Motor neuron (in vitro differentiated cells): ENCODE measurements at regions not wholly inside any gene's neighbourhood (a gene's known extent, or its start where the extent isn't known, plus 50 kb on each side); places are given as distances from the start of the nearest gene placed in this dataset.
A peak's percentile ranks its signal among the peaks of the same experiment; 100 is the strongest.

ENCODE experiments used
- ATAC-seq, 8 experiments: fragments of 200-7000 bp; cut with Tn5 transposase; replicated peaks in 6 of 8; 2 replicates each; pipeline ENCODE4 v1.8.0; 2021; ENCODE audit warnings: mild to moderate bottlenecking in 8 of 8, moderate library complexity in 8 of 8
- H3K27ac ChIP-seq, 2 donors: fragments of 250-450 bp; sonication (Bioruptor Pico); 2 replicates each; pipeline ENCODE4 v1.9.0; 2021; ENCODE audit warnings: antibody characterized with exemption in 2 of 2, mild to moderate bottlenecking in 2 of 2, moderate library complexity in 1 of 2
- H3K4me1 ChIP-seq, 2 donors: fragments of 250-450 bp; sonication (Bioruptor Pico); replicated peaks in 1 of 2; 2 replicates each; pipeline ENCODE4 v1.6.1; 2021; ENCODE audit warnings: antibody characterized with exemption in 2 of 2, mild to moderate bottlenecking in 2 of 2, moderate library complexity in 1 of 2
- H3K4me3 ChIP-seq, 5 donors: fragments of 250-450 bp; sonication (Bioruptor Pico); 2 replicates each; pipeline ENCODE4 v1.9.0; 2021; ENCODE audit warnings: antibody characterized with exemption in 5 of 5, mild to moderate bottlenecking in 5 of 5, moderate library complexity in 4 of 5
- WGBS, 10 experiments: fragments of 450-650 bp; shearing (Covaris generic); methylation state at CpG; one replicate each; pipeline ENCODE4 v1.0.0; 2022; 5-methylcytosine and 5-hydroxymethylcytosine counted together
- in situ Hi-C, 9 experiments: fragments of 400-800 bp; cut with MboI; loops; one replicate each; pipeline ENCODE4 v1.15.0; 2021; ENCODE audit warnings: low sequenced_read_pairs in 9 of 9, low pct_unique_long_range_greater_than_20kb in 2 of 9; ENCODE audit not compliant: unreplicated experiment in 9 of 9

- Histone ChIP-seq H3K4me3 (no peak overlapping the region), H3K4me1 (no peaks in the 10 kb centered on the region), H3K27ac (no peak overlapping the region)
- in situ Hi-C loops, result loop anchor here in 3 of 9 experiments (25.0 kb wide), 2 partner anchors 297 to 453 kb away; partner anchors contain the start of gene GBP3 (in 2 of the 3)
- 60 to 100% (median 100%) methylated on average over 1 of the region's 1 CpG; no CpG with 5 or more reads in 5 of the 10 experiments for WGBS, 10 experiments
- peak in 6 of 8 experiments; percentile 53 to 88 (median 72) for ATAC-seq
Observed at GRCh38 chr1:89465201-89465600, 59.4 kb upstream of the LRRC8B start.

DNA sequence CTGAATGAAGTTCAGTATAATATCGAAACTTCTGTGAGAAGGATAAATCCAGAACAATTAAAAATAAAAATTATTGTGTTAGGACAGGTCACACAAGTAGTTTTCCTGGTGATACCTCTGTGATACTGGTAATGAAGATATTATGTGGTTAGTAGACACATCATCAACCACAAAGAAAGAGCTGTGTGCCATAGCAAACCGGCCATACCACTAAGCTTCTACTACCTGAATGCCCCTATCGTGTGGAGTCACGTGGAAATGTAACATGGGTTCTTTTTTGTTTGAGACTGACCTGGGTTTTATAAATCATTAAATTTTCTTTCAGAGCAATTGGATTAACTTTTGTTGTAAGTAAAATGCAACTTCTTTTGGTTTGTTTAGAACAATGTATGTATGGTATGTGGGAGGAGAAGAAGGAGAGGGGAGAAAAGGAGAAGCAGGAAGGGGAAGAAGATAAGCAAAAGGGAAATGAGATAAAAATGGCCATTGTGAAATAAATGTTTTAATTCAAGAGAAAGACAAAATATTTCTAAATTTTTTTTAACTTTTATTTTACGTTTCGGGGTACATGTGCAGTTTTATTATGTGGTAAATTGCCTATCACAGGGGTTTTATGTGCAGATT lies 58.2 kb upstream of the LRRC8B start:
- Histone ChIP-seq H3K4me1 (no peaks in the 10 kb centered on the region), H3K27ac (no peak overlapping the region), H3K4me3 (no peak overlapping the region)
- WGBS, 10 experiments, result 57 to 98% (median 74%) methylated on average over 3 to 6 of the region's 6 CpGs
- in situ Hi-C loops, result loop anchor here in 3 of 9 experiments (25.0 kb wide), 2 partner anchors 296 to 454 kb away; partner anchors contain the start of gene GBP3 (in 2 of the 3)
- ATAC-seq, result no peak

- H3K27ac ChIP-seq, result no peak overlapping the region
- no peaks in the 10 kb centered on the region for H3K4me1 ChIP-seq
- WGBS, 10 experiments, result 80 to 100% (median 100%) methylated on average over 1 of the region's 1 CpG; no CpG with 5 or more reads in 3 of the 10 experiments
- H3K4me3 ChIP-seq, result no peak overlapping the region
- ATAC-seq, result no peak
- in situ Hi-C loops, result loop anchor here in 3 of 9 experiments (25.0 kb wide), 2 partner anchors 290 to 460 kb away; partner anchors contain the start of gene GBP3 (in 2 of the 3)
Observed at GRCh38 chr1:89472253-89472652, 52.4 kb upstream of the LRRC8B start.

DNA sequence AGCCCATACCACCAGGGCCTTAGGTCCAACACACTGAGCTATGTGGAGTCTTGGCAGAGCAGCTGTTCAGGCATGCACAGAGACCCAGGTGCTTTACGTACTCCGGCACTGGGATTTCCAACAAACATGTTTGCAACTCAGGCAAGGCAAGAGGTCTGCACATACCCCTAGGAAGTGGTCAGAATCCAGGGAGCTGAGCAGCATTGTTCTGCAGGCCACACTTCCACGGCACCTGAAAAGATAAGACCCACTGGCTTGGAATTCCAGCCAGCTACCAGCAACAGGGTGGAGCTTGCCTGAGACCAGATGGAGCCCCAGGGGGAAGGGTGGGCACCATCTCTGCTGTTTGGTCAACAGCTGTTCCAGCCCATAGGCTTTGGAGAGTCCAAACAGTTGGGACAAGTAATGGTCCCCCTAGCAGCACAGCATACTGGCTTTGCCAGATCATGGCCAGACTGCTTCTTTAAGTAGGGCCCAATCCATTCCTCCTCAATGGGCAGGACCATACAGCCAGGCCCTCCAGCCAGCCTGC lies 51.7 kb upstream of the LRRC8B start:
- WGBS, 10 experiments, result 60 to 100% (median 80%) methylated on average over 1 to 3 of the region's 3 CpGs; no CpG with 5 or more reads in 5 of the 10 experiments
- Histone ChIP-seq H3K27ac (no peak overlapping the region), H3K4me1 (no peaks in the 10 kb centered on the region), H3K4me3 (no peak overlapping the region)
- peak in 3 of 8 experiments; percentile 28 to 68 (median 56) for ATAC-seq
- in situ Hi-C loops, result loop anchor here in 3 of 9 experiments (25.0 kb wide), 2 partner anchors 289 to 461 kb away; partner anchors contain the start of gene GBP3 (in 2 of the 3)
